HL-60 (cell line): ENCODE measurements at regions not wholly inside any gene's neighbourhood (a gene's known extent, or its start where the extent isn't known, plus 50 kb on each side); places are given as distances from the start of the nearest gene placed in this dataset.

Source experiments
- POLR2AphosphoS5 ChIP-seq: IDR thresholded peaks from 2 replicates; pipeline ENCODE4 v1.6.1; 2012; ENCODE audit warnings: low read depth
- SPI1 ChIP-seq: IDR thresholded peaks from 2 replicates; pipeline ENCODE4 v1.6.1; 2012; ENCODE audit warnings: low read depth, mild to moderate bottlenecking, borderline replicate concordance
- TF ChIP-seq, protein P1 (sequence below): IDR thresholded peaks from one replicate; pipeline ENCODE4 v1.5.1; 2011; ENCODE audit warnings: low read length, control low read depth, inconsistent platforms; ENCODE audit not compliant: insufficient read depth
- TF ChIP-seq, protein P2 (sequence below): IDR thresholded peaks from 2 replicates; pipeline ENCODE4 v1.6.1; 2012; ENCODE audit warnings: low read depth; ENCODE audit not compliant: insufficient replicate concordance

DNA sequence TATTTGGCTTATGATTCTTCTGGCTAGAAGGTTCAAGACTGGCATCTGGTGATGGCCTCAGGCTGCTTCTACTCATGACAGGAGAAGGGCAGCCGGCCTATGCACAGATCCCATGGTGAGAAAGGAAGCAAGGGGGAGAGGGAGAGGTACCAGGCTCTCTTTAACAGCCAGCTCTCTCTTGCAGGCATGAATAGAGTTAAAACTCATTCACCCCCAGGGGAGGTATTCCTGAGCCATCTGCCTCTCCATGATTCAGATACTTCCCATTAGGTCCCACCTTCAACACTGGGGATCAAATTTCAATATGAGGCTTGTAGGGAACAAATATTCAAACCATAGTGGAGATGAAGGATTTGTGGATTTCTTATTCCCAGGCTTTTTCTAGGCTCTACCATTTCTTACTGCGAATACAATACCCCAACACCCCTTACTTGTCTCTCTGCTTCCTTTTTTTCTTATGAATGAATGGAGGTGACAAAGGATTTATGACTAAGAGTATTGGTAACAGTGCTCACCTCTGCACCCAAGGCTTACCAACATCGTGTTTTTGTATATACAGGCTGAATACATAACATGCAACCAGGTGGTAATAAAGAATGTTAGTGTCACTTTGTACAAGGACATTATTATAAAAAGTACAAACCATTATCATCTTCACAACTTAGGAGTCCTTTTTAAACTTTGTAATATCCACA is 454.6 kb upstream of the TRIB2 start:
- TF ChIP-seq SPI1 (no peak), POLR2AphosphoS5 (no peak)
- TF ChIP-seq, protein P1, sequence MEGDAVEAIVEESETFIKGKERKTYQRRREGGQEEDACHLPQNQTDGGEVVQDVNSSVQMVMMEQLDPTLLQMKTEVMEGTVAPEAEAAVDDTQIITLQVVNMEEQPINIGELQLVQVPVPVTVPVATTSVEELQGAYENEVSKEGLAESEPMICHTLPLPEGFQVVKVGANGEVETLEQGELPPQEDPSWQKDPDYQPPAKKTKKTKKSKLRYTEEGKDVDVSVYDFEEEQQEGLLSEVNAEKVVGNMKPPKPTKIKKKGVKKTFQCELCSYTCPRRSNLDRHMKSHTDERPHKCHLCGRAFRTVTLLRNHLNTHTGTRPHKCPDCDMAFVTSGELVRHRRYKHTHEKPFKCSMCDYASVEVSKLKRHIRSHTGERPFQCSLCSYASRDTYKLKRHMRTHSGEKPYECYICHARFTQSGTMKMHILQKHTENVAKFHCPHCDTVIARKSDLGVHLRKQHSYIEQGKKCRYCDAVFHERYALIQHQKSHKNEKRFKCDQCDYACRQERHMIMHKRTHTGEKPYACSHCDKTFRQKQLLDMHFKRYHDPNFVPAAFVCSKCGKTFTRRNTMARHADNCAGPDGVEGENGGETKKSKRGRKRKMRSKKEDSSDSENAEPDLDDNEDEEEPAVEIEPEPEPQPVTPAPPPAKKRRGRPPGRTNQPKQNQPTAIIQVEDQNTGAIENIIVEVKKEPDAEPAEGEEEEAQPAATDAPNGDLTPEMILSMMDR: no peak
- TF ChIP-seq, protein P2, sequence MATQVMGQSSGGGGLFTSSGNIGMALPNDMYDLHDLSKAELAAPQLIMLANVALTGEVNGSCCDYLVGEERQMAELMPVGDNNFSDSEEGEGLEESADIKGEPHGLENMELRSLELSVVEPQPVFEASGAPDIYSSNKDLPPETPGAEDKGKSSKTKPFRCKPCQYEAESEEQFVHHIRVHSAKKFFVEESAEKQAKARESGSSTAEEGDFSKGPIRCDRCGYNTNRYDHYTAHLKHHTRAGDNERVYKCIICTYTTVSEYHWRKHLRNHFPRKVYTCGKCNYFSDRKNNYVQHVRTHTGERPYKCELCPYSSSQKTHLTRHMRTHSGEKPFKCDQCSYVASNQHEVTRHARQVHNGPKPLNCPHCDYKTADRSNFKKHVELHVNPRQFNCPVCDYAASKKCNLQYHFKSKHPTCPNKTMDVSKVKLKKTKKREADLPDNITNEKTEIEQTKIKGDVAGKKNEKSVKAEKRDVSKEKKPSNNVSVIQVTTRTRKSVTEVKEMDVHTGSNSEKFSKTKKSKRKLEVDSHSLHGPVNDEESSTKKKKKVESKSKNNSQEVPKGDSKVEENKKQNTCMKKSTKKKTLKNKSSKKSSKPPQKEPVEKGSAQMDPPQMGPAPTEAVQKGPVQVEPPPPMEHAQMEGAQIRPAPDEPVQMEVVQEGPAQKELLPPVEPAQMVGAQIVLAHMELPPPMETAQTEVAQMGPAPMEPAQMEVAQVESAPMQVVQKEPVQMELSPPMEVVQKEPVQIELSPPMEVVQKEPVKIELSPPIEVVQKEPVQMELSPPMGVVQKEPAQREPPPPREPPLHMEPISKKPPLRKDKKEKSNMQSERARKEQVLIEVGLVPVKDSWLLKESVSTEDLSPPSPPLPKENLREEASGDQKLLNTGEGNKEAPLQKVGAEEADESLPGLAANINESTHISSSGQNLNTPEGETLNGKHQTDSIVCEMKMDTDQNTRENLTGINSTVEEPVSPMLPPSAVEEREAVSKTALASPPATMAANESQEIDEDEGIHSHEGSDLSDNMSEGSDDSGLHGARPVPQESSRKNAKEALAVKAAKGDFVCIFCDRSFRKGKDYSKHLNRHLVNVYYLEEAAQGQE: no peak
